Keratinocyte (primary cell): ENCODE measurements at regions not wholly inside any gene's neighbourhood (a gene's known extent, or its start where the extent isn't known, plus 50 kb on each side); places are given as distances from the start of the nearest gene placed in this dataset.

Source experiments
- CTCF ChIP-seq, 3 experiments: IDR thresholded peaks in 1 of 3; conservative IDR thresholded peaks in 1 of 3; optimal IDR thresholded peaks in 1 of 3; 2 replicates in 2 of 3; 3 replicates in 1 of 3; pipeline versions ENCODE3 to v1.5.1; 2011; ENCODE audit warnings: low read length in 3 of 3, mild to moderate bottlenecking in 3 of 3, moderate library complexity in 2 of 3, control low read depth in 1 of 3, inconsistent platforms in 1 of 3; ENCODE audit not compliant: insufficient read depth in 2 of 3; ENCODE audit errors: extremely low read depth in 1 of 3
- EZH2 ChIP-seq: IDR thresholded peaks from one replicate; pipeline ENCODE4 v1.6.1; 2012; ENCODE audit warnings: inconsistent platforms, mild to moderate bottlenecking, low read length, moderate library complexity

GRCh38 chr5:35518104-35518503, 99.6 kb upstream of the SPEF2 start:
- TF ChIP-seq CTCF (optimal IDR thresholded peaks at IDR 0.05 in 1 of 3, IDR thresholded peaks at IDR 0.05 in 1 of 3, conservative IDR thresholded peaks at IDR 0.05 in 1 of 3; ENCODE audit: extremely low read depth in 1 of 3, insufficient read depth in 2 of 3, low read length in 3 of 3) (no peak), EZH2 (no peak)
